ENCODE measurements at regions not wholly inside any gene's neighbourhood (a gene's known extent, or its start where the extent isn't known, plus 50 kb on each side); places are given as distances from the start of the nearest gene placed in this dataset.

DNA sequence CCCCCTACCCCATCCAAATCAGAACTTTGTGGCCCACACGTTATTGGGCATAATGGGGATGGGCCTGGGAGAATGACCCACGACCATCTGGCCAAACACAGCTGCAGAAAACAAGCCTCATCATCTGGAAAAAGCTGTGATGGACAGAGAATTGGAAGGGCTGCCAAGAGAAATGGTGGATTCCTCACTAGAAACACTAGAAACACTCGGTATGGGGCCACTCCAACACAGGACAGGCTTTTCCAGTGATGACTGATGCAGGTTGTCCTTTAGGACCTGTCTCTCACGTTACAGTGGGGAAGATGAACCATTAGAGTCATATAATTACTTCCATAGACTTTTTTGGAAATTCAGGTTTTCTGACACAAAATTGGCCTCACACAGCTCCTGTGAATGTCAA is 172.4 kb upstream of the TARS1 start:
- TF ChIP-seq POLR2A (IDR thresholded peaks at IDR 0.05) (no peak), EP300 (IDR thresholded peaks at IDR 0.05) (no peak)
- TF ChIP-seq, protein P1, sequence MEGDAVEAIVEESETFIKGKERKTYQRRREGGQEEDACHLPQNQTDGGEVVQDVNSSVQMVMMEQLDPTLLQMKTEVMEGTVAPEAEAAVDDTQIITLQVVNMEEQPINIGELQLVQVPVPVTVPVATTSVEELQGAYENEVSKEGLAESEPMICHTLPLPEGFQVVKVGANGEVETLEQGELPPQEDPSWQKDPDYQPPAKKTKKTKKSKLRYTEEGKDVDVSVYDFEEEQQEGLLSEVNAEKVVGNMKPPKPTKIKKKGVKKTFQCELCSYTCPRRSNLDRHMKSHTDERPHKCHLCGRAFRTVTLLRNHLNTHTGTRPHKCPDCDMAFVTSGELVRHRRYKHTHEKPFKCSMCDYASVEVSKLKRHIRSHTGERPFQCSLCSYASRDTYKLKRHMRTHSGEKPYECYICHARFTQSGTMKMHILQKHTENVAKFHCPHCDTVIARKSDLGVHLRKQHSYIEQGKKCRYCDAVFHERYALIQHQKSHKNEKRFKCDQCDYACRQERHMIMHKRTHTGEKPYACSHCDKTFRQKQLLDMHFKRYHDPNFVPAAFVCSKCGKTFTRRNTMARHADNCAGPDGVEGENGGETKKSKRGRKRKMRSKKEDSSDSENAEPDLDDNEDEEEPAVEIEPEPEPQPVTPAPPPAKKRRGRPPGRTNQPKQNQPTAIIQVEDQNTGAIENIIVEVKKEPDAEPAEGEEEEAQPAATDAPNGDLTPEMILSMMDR (IDR thresholded peaks at IDR 0.05) = no peak
